ENCODE measurements at regions not wholly inside any gene's neighbourhood (a gene's known extent, or its start where the extent isn't known, plus 50 kb on each side); places are given as distances from the start of the nearest gene placed in this dataset.

DNA sequence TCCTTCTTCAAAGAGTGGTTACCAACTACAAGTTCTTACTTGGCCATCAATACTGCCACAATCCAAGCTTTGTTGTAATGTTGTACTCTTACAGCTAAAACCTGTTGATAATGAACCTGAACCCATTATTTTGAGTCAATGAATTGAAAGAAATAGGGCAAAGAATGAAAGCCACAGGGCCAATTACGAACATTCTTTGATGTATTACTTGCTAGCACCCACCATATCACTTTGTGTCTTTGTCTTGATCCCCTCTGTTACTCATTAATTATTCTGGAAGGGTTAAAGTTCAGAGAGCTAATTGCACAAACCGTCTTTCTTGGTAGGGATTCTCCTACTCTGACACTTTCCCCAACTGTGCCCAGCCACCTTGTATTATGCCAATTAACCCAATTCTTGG lies 53.2 kb upstream of the TFEC start:
- no peak for DNase-seq (ENCODE audit: low read depth, low spot score)

- no peak for DNase-seq (ENCODE audit: low read depth, low spot score)
Observed at GRCh38 chr7:116086547-116087045, 56.0 kb upstream of the TFEC start.

DNA sequence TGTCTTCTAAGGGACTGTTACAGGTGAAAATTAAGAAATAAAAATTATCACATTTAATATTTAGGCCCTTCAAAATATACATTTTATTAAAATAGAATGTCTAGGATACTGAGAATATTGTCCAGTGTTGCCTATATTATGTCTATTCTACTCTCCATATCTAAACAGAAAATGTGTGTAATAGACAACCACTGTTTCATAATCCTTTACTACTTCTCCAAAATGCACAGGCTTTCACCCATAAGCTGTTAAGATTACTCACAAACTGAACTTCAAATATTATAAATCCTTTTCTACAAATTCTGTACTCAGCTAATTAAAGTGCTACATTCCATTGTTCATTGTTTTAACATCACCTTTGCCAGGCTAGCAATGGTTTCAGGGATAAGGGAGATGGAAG lies 56.7 kb upstream of the TFEC start:
- DNase-seq (ENCODE audit: low read depth, low spot score) = no peak

DNA sequence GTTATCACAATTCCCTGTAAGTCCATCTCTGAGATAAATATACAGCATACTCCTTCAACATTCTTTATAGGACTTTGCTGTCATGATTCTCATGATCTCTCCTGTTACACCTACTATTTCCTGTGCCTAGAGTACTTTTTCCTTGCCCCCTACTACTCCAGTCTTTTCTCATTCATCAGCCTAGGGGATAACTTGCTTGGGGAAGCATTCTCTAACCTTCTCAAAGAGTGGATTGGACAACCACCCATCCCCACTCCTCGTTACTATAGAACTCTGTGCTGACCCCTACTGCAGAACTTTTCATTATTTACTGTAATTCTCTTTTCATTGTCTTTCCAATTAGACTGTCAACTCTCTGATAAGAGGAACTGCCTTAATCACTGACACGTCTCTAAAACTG lies 57.4 kb upstream of the TFEC start:
- DNase-seq (ENCODE audit: low read depth, low spot score) = no peak

DNA sequence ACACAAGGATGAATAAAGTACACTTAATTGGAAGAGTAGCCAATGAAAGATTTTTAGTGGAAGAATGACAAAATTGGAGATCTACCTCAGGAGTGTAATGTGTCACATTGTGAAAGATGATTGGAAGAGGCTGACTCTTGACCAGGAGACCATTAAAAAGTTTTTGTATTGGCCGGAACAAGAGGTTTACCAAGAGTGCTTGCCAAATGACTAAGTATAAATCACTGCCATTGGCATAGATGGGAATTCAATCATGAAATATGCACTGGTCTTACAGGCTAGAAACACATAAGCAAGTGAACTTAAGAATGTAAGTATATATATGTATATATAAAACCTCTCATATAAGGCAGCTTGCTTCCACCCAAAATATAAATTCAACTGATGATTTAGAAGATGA lies 58.7 kb upstream of the TFEC start:
- DNase-seq (ENCODE audit: low read depth, low spot score) = no peak

DNA sequence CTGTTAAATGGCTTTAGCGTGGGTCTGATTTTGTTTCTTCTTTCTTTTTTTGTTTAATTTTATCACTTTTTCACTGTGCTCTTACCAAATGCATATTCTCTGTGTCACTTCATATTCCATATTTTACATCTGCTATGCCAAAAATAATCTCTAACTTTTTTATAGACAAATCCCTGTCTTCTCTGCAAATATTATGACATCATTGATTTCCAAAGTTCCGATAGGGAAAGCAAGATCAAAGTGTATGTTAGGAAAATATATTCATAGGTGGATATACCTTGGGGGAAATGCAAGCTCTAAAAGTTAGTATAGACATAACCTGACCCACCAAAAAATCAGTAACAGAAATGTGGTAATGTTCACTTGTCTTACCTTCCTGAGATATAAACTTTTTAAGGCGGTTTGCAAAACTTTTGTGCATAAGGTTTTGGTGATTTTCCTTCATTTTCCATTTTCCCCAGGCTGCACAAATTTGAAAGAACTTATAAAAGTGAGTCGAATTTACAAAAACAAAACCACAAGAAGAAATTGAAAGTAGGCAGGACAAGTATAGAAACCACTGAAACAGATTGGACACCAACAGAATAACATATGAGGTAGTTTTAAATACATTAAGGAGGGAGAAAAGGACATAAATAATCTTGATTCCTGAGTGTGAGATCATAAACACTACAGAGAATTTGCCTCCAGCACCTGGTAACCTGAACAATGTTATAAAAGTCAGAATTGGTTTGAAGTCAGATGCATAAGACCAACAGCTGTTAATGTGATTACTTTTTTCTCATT lies 63.1 kb upstream of the TFEC start:
- DNase-seq (ENCODE audit: low read depth, low spot score) = no peak

DNA sequence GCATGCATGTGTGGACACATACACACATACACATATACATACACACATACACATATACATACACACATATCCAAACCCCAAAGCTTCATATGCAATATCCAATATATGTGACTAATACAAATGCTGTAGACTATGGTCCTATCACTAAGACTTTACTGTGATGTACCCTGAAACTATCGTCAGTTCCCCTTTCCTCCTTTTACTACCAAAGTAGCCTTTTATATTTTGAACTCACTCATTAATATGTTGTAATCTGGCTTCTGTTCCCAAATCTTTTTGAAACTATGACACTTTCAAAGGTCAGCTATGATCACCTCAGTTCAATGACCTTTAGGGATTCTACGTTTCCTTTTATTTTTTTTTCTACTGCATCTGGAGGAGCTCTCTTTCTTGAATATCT lies 64.8 kb upstream of the TFEC start:
- DNase-seq (ENCODE audit: low read depth, low spot score) = no peak

- no peak for DNase-seq (ENCODE audit: low read depth, low spot score)
Observed at GRCh38 chr7:116097365-116098009, 66.9 kb upstream of the TFEC start.

GRCh38 chr7:116098175-116098574 lies 67.6 kb upstream of the TFEC start:
- no peak for DNase-seq (ENCODE audit: low read depth, low spot score)

DNA sequence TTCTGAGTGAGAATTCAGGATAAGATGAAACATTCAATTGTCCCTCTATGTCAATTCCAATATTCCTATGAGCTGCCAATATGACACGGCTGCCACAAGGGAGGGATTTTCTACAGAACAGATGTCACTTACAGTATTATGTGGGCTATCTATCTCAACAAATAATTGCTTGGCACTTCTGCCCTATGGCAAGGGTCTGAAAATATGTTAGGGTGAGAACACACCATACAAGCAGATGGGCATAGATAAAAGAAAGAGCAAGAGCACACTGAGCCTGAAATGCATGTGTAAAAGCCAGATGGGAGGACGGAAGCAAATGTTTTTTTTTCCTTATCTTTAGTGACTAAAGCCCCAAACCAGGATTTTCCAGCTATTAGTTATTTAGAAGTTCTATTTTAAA lies 70.1 kb upstream of the TFEC start:
- no peak for DNase-seq (ENCODE audit: low read depth, low spot score)

GRCh38 chr7:116101704-116102103 lies 71.1 kb upstream of the TFEC start:
- DNase-seq (ENCODE audit: low read depth, low spot score) = no peak

GRCh38 chr7:116111475-116111874 lies 80.9 kb upstream of the TFEC start:
- no peak for DNase-seq (ENCODE audit: low read depth, low spot score)

DNA sequence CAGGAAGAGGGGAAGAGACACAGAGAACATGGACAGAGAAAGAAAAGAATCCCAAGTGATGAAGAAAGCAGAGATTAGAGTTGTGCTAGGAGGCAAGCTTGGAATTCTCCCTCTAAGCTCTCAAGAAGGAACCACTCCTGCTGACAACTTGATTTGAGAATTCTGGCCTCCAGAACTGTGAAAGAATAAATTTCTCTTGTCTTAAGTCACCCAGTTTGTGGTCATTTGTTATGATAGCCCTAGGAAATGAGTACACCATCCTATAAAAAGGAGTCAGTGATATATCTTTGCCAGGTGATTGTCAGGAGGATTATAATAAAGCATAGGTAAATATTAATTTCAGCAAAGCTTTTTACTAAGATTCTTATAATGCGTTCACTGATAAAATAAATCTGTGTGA lies 82.7 kb upstream of the TFEC start:
- no peak for DNase-seq (ENCODE audit: low read depth, low spot score)

DNA sequence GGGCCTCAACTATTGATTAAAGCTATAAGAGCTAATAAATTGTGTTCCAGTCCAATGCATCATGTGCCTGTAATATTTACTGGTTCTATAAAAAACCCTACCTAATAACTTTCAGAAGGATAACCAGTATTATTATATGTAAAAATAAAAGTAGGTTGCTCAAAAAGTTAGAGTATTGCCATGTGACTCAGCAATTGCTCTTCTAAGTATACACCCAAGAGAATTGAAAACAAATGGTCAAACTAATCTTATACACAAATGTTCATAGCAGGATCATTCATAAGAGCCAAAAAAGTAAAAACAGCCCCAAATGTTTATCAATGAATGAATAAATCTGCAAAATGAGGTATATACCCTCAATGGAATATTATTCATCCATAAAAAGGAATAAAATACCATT lies 89.5 kb upstream of the TES start:
- DNase-seq (ENCODE audit: low read depth, low spot score) = no peak

- no peak for DNase-seq (ENCODE audit: low read depth, low spot score)
Observed at GRCh38 chr7:116122972-116123595, 87.3 kb upstream of the TES start.

DNA sequence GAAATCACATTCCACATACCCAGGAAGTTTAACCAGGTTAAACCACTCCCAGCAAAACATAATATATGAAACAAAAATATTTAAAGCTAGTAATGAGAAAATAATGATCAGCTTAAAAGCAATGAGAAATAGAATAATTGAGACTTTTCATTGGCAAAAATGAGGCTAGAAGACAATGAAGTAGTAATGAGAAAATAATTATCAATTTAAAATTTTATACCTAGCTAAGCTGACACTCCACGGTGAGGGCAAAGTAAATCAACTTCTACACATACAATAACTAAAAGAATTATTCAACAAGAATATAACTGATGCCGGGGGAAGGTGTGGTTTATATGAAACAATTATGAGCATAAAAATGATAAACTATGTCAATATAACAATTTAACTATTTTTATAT lies 82.2 kb upstream of the TES start:
- no peak for DNase-seq (ENCODE audit: low read depth, low spot score)

- DNase-seq (ENCODE audit: low read depth, low spot score) = no peak
Observed at GRCh38 chr7:116135306-116135705, 75.0 kb upstream of the TES start.

GRCh38 chr7:116138202-116138801 lies 72.0 kb upstream of the TES start:
- DNase-seq (ENCODE audit: low read depth, low spot score) = peak; percentile 42

GRCh38 chr7:116139007-116139406 lies 71.3 kb upstream of the TES start:
- DNase-seq (ENCODE audit: low read depth, low spot score) = no peak

- no peak for DNase-seq (ENCODE audit: low read depth, low spot score)
Observed at GRCh38 chr7:116139807-116140206, 70.5 kb upstream of the TES start.

GRCh38 chr7:116142374-116142773 lies 68.0 kb upstream of the TES start:
- no peak for DNase-seq (ENCODE audit: low read depth, low spot score)

- DNase-seq (ENCODE audit: low read depth, low spot score) = no peak
Observed at GRCh38 chr7:116142850-116143249, 67.5 kb upstream of the TES start.

All from brain pericyte (primary cell).